Loucy (cell line): ENCODE measurements at regions not wholly inside any gene's neighbourhood (a gene's known extent, or its start where the extent isn't known, plus 50 kb on each side); places are given as distances from the start of the nearest gene placed in this dataset.

Experiments used
- H2AFZ ChIP-seq: fragments of 200-600 bp; sonication (generic); 2 replicates; pipeline ENCODE4 v1.6.0; 2016; ENCODE audit warnings: antibody characterized with exemption, mild to moderate bottlenecking, low read length, moderate library complexity
- H3F3A ChIP-seq: fragments of 200-600 bp; 2 replicates; pipeline ENCODE4 v1.6.0; 2016; ENCODE audit warnings: antibody characterized with exemption, low read depth, mild to moderate bottlenecking
- H3K27me3 ChIP-seq: fragments of 200-600 bp; sonication (generic); 2 replicates; pipeline ENCODE4 v1.6.1; 2014; ENCODE audit warnings: low read length, mild to moderate bottlenecking; ENCODE audit not compliant: insufficient read depth, poor library complexity, severe bottlenecking
- H3K36me3 ChIP-seq: fragments of 200-600 bp; sonication (generic); 2 replicates; pipeline ENCODE4 v1.6.1; 2016; ENCODE audit warnings: low read length; ENCODE audit not compliant: insufficient read depth
- H3K4me1 ChIP-seq: fragments of 200-600 bp; sonication (generic); 2 replicates; pipeline ENCODE4 v1.5.1; 2014; ENCODE audit warnings: low read length, mild to moderate bottlenecking; ENCODE audit not compliant: insufficient read depth, poor library complexity, severe bottlenecking
- H3K4me2 ChIP-seq: fragments of 200-600 bp; sonication (generic); 2 replicates; pipeline ENCODE4 v1.6.0; 2014; ENCODE audit warnings: antibody characterized with exemption, low read length, low read depth, mild to moderate bottlenecking; ENCODE audit not compliant: poor library complexity, severe bottlenecking
- H3K4me3 ChIP-seq: fragments of 200-600 bp; sonication (generic); 2 replicates; pipeline ENCODE4 v1.5.1; 2014; ENCODE audit warnings: low read length, mild to moderate bottlenecking, mixed read lengths; ENCODE audit not compliant: poor library complexity, severe bottlenecking
- H3K79me2 ChIP-seq: fragments of 200-600 bp; sonication (generic); 2 replicates; pipeline ENCODE4 v1.6.1; 2014; ENCODE audit warnings: low read length; ENCODE audit not compliant: insufficient read depth
- H3K9ac ChIP-seq: fragments of 200-600 bp; sonication (generic); 2 replicates; pipeline ENCODE4 v1.6.0; 2014; ENCODE audit warnings: mild to moderate bottlenecking, low read depth, low read length, moderate library complexity; ENCODE audit not compliant: poor library complexity, severe bottlenecking
- H3K9me2 ChIP-seq: fragments of 200-600 bp; sonication (generic); replicated peaks from 2 replicates; pipeline ENCODE4 v1.6.1; 2016; ENCODE audit warnings: low read depth, low read length, mixed read lengths
- H3K9me3 ChIP-seq: fragments of 200-600 bp; sonication (generic); 2 replicates; pipeline ENCODE4 v1.6.1; 2014; ENCODE audit warnings: mild to moderate bottlenecking, antibody characterized with exemption, low read length, low read depth; ENCODE audit not compliant: insufficient read depth
- H4K20me1 ChIP-seq: fragments of 200-600 bp; sonication (generic); 2 replicates; pipeline ENCODE4 v1.6.0; 2014; ENCODE audit warnings: antibody characterized with exemption, low read length, mild to moderate bottlenecking; ENCODE audit not compliant: insufficient read depth, poor library complexity, severe bottlenecking
- CTCF ChIP-seq: fragments of 200-600 bp; sonication (generic); conservative IDR thresholded peaks from 2 replicates; pipeline ENCODE4 v1.5.1; 2014; ENCODE audit warnings: mild to moderate bottlenecking, antibody characterized with exemption, low read length
- EZH2phosphoT487 ChIP-seq: fragments of 200-600 bp; IDR thresholded peaks from 2 replicates; pipeline ENCODE4 v1.6.1; 2018; ENCODE audit warnings: antibody characterized with exemption, mild to moderate bottlenecking, moderate library complexity, borderline replicate concordance

GRCh38 chr14:40855343-40855742, 751.3 kb upstream of the LRFN5 start:
- H3K4me2 ChIP-seq = no peak overlapping the region
- no peaks in the 10 kb centered on the region for H3K4me1 ChIP-seq
- no peaks in the 10 kb centered on the region for H3K27me3 ChIP-seq

DNA sequence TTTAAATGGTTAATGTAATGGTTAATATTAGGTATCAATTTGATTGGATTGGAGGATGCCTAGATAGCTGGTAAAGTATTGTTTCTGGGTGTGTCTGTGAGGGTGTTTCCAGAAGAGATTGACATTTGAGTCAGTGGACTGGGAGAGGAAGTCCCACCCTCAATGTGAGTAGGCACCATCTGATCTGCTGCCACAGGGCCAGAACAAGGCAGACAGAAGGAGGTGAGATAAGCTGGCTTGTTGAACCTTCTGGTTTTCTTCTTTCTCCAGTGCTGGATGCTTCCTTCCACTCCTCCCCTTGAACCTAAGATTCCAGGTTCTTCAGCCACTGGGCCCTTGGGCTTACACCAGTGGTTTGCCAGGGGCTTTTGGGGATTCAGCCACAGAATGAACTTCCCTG, 756.5 kb upstream of the LRFN5 start:
- Histone ChIP-seq H3K27me3 (no peaks in the 10 kb centered on the region), H3K4me1 (no peaks in the 10 kb centered on the region), H3K9me2 (no peaks in the 10 kb centered on the region), H3K36me3 (no peaks in the 10 kb centered on the region), H3K4me2 (no peak overlapping the region), H3F3A (no peaks in the 10 kb centered on the region), H4K20me1 (no peaks in the 10 kb centered on the region), H2AFZ (no peak overlapping the region), H3K9ac (no peak overlapping the region), H3K79me2 (no peaks in the 10 kb centered on the region), H3K4me3 (no peak overlapping the region), H3K9me3 (no peaks in the 10 kb centered on the region)
- TF ChIP-seq CTCF (no peak), EZH2phosphoT487 (no peak)

More at GRCh38 chr14:40855343-40855742, 751.3 kb upstream of the LRFN5 start:
- H2AFZ ChIP-seq = no peak overlapping the region
- TF ChIP-seq EZH2phosphoT487 = no peak
- TF ChIP-seq CTCF = no peak
- H3K36me3 ChIP-seq = no peaks in the 10 kb centered on the region
- H3K9ac ChIP-seq = no peak overlapping the region
- no peak overlapping the region for H3K4me3 ChIP-seq
- no peaks in the 10 kb centered on the region for H3F3A ChIP-seq
- H4K20me1 ChIP-seq = no peaks in the 10 kb centered on the region
- no peaks in the 10 kb centered on the region for H3K9me3 ChIP-seq
- H3K9me2 ChIP-seq = no peaks in the 10 kb centered on the region
- H3K79me2 ChIP-seq = no peaks in the 10 kb centered on the region

DNA sequence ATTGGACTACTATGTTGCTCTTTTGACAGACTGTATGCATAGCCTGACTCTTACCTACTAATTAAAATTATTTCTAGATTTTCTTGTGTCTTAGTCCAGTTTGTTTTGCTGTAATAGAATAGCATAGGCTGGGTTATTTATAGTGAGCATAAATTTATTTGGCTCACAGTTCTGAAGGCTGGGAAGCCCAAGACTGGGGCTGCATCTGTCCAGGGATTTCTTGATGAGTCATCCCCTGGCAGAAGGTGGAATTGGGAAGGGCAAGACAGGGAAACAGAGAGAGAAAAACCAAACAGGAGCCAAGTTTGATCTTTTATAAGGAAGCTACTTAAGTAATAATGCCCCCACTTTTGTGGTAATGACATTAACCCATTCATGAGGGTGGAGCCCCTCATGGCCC, 759.2 kb upstream of the LRFN5 start:
- H3K4me2 ChIP-seq = no peak overlapping the region
- H3K27me3 ChIP-seq = no peaks in the 10 kb centered on the region
- H3K4me1 ChIP-seq = no peaks in the 10 kb centered on the region
- no peaks in the 10 kb centered on the region for H3K79me2 ChIP-seq
- H4K20me1 ChIP-seq = no peaks in the 10 kb centered on the region
- no peaks in the 10 kb centered on the region for H3K36me3 ChIP-seq
- no peak overlapping the region for H2AFZ ChIP-seq
- no peaks in the 10 kb centered on the region for H3K9me3 ChIP-seq
- TF ChIP-seq EZH2phosphoT487 = no peak
- TF ChIP-seq CTCF = no peak
- H3K9me2 ChIP-seq = no peaks in the 10 kb centered on the region
- no peak overlapping the region for H3K9ac ChIP-seq
- no peaks in the 10 kb centered on the region for H3F3A ChIP-seq
- H3K4me3 ChIP-seq = no peak overlapping the region
